T-helper 1 cell (primary cell): ENCODE measurements at regions not wholly inside any gene's neighbourhood (a gene's known extent, or its start where the extent isn't known, plus 50 kb on each side); places are given as distances from the start of the nearest gene placed in this dataset.
"Not testable (repeated sequence)": the region's sequence is repeated elsewhere in the genome, so short reads cannot be mapped to it uniquely, and the experiment has no call there.

Source experiments
- DNase-seq, 5 donors: peaks; one replicate each; pipeline ENCODE4 v3.0.0-alpha.2; 2012 to 2020

DNA sequence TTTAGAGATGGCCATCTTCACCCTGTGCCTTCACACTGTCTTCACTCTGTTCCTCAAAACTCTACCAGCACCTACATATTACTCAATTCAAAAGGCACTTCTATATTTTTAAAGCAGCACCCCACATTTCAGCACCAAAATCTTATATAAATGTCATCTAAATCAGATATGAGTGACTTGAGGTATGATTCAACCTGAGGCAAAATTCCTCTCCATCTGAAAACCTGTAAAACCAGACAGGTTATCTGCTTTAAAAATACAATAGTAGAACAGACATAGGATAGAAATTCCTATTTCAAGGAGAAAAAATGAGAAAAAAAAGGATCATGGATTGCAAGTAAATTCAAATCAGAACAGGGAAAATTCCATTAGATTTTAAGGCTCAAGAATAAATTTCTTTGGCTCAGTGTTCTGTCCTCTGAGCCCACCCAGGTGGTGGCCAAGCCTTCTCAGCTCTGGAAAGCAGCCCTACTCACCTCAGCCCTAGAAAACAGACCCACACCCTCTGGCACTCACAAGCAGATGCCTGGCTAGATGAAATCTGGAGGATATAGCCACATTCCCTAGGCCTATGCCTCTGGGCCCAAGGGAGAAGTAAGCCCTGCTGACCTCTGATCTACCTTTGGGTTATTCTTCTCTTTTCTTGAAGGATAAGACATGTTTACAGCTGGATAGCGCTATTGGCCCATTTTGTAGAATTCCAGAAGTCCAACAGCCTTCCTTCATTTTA, 211.1 kb upstream of the XIST start:
- no peak for DNase-seq

DNA sequence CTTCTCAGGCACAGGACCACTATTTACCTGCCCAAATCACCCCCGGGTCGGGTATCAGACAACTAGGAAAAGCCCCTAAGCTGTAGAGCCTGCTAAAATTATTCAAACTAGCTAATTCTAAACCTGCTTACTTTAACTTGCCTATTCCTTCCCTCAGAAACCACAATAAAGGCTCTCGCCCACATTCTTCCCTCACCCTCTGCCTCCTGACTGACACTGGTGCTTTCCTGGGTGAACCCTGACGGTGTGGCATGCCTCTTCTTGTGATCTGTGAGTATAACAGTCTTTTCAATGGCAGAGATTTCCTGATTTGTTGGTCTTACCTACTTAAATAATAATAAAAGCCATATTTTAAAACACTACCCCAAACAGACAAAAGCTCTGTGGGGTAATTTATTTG, 209.4 kb upstream of the XIST start:
- DNase-seq: no peak

DNA sequence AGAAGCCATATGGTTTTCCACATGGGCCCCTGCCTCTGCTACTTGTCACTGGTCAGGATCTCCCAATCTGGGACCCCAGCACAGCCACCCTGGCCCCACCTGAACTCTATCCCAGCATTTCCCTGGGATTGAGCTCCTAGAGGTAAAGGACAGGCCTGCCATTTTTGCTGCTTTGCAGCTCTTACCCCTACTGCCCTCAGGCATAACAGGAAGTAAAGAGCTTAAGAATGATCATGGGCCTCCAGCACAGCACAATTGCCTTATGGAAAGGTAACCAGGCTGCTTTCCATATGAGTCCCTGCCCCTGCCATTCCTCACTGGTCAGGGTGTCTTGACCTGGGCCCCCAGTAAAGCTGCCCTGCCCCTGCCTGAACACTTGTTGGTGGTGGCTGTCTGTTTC, 196.6 kb upstream of the XIST start:
- DNase-seq: no peak

DNA sequence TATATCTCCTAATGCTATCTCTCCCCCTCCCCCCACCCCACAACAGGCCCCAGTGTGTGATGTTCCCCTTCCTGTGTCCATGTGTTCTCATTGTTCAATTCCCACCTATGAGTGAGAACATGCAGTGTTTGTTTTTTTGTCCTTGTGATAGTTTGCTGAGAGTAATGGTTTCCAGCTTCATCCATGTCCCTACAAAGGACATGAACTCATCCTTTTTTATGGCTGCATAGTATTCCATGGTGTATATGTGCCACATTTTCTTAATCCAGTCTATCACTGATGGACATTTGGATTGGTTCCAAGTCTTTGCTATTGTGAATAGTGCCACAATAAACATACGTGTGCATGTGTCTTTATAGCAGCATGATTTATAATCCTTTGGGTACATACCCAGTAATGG, 181.6 kb upstream of the XIST start:
- DNase-seq: not testable (repeated sequence)

DNA sequence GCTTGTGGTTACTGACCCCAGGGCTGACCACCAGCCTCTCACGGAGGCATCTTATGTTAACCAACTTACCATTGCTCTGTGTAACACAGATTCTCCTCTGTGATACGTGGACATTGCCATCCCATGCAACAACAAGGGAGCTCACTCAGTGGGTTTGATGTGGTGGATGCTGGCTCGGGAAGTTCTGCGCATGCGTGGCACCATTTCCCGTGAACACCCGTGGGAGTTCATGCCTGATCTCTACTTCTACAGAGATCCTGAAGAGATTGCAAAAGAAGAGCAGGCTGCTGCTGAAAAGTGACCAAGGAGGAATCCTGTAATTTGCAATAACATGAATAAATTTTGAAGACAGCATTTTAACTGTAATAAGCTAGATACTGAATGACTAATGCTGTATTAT, 179.0 kb upstream of the XIST start:
- not testable (repeated sequence) for DNase-seq

DNA sequence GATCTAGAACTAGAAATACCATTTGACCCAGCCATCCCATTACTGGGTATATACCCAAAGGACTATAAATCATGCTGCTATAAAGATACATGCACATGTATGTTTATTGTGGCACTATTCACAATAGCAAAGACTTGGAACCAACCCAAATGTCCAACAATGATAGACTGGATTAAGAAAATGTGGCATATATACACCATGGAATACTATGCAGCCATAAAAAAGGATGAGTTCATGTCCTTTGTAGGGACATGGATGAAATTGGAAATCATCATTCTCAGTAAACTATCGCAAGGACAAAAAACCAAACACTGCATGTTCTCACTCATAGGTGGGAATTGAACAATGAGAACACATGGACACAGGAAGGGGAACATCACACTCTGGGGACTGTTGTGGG, 178.3 kb upstream of the XIST start:
- not testable (repeated sequence) for DNase-seq

DNA sequence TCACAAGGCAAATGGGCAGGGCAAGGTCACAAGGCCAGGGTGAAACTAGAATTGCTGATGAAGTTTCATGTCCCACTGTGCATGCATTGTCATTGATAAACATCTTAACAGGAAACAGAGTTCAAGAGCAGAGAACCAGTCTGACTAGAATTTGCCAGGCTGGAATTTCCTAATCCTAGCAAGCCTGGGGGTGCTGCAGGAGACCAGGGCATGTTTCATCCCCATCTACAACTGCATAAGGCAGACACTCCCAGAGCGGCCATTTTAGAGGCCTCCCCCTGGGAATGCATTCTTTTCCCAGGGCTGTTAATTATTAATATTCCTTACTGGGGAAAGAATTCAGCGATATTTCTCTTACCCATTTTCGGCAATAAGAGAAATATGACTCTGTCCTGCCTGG, 172.6 kb upstream of the XIST start:
- DNase-seq: not testable (repeated sequence)

DNA sequence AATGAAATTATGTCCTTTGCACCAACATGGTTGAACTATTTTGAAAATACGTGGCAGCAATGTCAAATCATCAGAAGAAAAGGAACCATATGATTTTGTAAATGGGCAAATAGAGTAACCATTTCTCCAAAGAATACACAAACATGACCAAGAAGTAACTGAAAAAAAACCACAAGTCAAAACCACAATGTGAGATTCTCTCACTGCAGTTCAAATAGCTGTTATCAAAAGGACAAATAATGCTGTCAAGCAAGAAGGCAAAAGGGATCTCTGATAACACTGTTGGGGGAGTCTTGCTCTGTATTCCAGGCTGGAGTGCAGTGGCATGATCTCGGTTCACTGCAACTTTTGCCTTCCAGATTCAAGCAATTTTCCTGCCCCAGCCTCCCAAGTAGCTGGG, 170.7 kb upstream of the XIST start:
- DNase-seq: no peak

DNA sequence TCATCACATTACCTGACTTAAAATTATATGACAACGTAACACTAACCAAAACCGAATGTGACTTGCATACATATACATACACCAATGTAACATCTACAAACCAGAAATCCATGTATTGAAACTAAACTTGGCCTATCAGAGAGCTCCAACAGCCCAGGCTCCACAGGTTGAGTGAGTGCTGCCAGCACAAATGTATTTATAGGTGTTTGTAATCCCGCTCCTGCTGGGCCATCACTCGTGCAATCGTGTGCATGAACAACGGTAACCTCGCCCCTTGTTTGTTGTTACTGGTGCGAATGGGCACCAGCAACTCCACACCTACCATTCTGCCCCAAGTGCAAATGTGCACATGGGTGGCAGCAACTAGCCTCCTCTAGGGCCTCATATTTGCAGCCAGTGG, 165.7 kb upstream of the XIST start:
- DNase-seq: no peak

DNA sequence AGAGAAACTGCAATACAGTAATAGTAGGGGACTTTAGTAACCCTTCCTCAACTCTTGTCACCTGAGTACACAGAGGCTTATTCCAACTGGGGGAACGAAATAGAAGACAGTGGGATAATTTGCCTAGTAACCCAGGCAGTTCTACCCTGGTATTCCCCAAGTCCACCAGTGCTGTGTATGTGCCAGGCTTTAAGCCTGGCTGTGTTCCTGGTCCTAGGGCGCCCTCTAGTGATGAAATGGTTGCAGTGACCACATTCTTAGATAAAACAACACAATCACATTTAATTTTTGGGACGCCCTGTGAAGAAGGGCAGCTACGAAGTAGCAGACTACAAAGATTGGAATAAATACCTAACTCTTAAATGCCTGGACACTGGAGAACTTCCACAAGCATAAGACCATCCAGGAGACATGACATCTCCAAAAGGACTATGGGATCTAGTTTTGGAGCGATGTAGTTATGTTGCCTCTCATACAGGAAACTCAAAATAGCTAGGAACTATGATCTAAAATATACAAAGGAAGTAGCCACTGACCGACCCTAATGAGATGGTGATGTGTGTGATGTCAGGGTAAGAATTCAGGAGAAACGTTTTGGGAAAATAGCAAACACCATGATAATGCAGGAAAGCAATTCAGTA, 163.0 kb upstream of the XIST start:
- peak; percentile 9 to 78 (median 35) for DNase-seq

DNA sequence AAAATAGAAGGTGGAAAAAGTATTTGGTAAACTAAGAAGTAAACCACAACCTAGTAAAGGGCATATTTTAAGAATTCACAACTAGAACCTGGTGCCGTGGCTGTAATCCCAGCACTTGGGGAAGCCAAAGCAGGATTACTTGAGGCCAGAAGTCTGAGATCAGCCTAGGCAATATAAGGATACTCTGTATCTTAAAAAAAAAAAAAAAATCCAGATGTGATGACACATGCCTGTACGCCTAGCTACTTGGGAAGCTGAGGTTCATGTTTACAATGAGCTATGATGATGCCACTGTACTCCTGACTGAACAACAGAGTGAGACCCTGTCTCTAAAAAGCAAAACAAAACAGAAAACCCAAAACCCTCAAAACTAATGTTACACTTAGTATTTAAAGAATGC, 156.5 kb upstream of the XIST start:
- DNase-seq: no peak

DNA sequence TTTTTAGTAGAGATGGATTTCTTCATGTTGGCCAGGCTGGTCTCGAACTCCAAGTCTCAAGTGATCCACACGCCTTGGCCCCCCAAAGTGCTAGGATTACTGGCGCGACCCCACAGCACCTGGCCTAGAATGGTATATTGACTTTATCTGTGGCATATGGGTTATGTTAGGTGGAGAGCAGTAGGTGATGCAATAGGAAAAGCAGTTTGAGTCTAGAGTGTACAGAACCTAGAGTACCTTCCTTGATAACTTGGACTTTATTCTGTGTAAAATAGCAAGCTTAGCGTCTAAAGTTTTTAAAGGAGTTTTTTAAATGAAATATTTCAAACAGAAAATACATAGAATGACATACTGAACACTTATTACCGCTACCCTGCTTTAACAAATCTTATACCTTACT, 139.5 kb upstream of the XIST start:
- DNase-seq: no peak

DNA sequence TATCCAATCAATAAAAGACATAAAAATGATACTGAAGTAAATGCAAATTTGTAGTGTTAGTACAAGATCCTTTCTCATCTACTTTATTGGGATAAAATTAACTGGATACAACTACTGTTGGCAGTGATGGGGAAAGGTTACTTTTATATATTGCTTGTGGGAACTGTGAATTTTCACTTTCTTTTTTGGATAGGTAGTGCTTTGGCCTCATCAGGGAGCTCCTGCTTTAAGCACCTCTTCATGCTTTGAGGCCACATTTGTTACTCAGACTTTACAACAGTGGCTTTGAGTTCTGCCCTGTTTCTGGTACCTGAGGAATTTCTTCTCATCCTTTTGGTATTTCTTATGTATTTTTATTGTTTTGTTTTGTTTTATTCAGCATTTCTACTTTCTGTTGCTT, 134.7 kb upstream of the XIST start:
- DNase-seq: no peak

DNA sequence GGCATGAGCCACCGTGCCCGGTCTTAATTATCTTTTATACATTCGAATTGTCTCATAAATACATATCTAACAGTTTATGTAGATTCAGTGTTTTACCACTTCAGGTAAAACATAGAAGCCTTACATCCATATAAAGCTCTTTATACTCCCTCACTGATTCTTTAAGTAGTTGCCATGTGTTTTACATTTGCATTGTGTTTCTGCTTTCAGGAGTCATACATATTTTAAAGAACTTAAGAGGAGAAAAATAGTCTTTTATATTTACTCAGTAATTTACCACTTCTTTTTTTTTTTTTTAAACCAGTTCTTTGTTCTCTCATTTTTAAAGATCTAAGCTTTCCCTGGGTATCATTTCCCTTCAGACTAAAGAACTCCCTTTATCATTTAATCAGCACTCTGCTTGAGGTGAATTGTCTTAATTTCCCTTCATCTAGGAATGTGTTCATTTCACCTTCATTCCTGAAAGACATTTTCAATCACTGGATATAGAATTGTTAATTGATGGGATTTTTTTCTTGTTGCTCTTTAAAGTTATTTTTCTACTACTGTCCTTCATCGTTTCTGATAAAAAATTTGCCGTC, 127.1 kb upstream of the XIST start:
- DNase-seq: no peak

DNA sequence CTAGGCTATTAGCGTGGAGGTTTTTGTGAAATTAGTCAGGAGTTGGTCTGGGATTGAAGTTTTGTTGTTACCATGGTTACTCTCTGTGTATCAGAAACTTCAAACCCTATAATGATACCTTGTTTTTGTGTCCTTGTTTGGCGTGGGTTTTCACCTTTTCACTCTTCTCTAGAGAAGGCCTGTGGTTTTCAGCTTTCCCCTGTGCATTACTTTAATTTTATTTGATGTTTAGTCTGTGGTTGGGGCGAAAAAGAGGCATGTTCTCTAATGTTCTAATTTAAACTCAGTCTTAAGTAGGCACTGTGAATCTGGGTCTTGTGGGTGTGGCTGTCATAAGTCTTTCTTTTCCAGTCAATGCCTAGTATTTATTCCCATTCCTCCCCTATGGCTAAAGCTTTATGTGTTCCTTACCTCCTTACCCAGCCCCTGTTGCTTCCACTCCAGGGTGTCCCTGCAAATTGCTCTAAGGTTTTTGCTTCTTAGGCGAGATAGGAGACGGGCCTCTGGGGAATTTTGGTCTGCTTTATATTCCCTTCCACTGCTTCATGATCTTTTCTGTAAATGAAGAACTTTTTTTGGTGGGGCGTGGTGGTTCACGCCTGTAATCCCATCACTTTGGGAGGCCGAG, 125.1 kb upstream of the XIST start:
- peak in 4 of 5 donors; percentile 3 to 17 (median 14) for DNase-seq

DNA sequence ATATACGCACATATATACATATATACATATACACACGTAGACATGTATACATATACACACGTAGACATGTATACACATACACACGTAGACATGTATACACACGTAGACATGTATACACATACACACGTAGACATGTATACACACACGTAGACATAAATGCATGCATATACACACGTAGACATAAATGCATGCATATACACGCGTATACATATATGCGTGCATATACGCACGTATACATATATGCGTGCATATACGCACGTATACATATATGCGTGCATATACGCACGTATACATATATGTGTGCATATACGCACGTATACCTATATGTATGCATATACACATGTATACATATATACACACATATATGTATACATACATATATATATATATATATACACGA, 114.9 kb upstream of the XIST start:
- DNase-seq: not testable (repeated sequence)

DNA sequence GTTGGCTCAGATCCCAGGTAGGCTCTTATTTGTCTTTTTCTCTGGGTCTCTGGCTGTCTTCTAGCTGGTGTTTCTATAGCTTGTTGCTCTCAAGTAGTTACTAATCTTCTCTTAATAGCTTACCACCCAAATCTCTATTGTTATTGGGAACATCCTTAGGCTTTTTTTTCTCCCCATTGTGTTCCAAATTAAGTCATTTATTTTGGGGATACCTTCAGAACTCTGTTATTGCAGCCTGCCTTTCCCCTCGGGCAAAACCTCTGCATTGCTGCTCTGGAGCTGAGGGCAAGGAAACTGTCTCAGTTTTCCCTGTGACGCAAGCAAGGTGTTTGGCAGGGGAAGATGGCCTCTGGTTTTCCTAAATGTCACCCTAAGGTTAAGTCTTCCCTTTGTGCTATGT, 113.3 kb upstream of the XIST start:
- no peak for DNase-seq

DNA sequence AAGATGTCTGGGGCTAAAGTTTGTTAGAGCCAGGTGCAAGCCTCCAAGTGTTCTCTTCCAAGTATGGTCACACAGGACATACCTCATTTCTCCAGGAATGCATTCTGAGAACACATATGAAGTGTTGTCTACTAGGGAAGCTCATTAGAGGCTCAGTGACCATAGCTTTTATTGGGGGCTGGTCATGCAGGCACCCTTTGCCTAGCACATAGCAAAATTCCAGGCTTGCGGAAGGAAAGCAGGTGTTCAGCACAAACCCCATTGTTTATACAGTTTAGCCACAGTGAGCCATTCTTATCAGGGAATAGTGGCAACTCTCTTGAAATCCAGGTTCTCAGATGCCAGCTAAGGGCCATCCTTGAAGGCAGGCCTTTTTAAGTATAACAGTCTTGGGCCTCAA, 112.1 kb upstream of the XIST start:
- DNase-seq: no peak

DNA sequence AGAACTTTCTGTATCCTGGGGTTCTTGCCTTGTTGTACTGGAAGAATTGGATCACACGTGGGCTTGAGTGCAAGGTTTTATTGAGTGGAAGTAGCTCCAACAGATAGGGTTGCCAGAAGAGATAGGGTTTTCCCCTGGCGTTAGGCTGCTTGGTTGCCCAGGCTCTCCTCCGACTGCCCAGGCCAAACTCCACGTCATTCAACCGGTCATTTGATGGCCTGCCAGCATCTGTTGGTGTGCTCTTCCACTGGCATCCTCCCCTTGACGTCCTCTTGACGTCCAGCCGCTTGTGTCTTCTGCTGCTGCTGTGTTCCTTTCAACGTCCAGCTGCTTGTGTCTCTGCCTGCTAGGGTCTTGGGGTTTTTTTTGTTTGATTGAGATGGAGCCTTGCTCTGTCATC, 111.2 kb upstream of the XIST start:
- DNase-seq: no peak

DNA sequence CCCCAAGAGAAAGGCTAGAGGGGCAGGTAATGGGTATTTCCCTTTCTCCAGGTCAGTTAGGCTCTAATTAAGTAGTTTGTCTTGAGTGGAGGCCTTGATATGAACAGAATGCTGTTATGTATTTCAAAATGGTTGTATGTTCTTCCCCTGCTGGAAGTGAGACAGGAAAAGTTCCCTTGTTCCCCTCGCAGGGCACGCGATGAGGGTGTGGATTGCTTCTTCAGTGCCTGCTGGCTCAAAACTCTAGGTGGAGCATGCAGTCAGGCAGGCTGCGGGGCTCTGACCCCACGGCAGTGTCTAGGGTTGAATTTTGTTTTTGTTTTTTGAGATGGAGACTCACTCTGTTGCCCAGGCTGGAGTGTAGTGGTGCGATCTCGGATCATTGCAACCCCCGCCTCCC, 110.4 kb upstream of the XIST start:
- no peak for DNase-seq

DNA sequence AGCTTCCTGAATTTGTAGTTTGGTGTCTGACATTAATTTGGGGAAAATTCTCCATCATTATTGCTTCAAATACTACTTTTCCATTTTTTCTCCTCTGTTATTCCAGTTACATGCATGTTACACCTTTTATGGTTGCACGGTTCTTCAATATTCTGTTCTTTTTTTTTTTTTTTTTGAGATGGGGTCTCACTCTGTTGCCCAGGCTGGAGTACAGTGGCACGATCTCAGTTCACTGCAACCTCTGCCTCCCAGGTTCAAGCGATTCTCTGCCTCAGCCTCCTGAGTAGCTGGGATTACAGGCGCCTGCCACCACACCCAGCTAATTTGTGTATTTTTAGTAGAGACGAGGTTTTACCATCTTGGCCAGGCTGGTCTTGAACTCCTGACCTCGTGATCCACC, 109.4 kb upstream of the XIST start:
- not testable (repeated sequence) for DNase-seq

DNA sequence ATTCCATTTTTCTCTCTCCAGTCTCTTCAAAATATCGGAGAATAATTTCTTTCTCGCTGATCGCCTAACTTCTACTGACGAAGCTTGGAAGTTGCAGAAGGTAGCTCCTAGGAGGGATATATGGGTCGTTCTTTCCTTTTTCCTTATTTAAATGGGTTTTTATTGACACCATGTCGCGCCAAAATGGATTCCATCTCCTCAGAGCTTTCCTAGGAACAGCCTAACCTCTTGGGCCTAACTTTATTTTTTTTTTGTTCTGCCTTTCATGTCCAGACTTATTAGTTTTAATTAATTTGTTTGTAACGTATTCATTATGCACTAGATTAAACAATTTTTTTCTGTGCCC, 92.0 kb upstream of the XIST start:
- no peak for DNase-seq

DNA sequence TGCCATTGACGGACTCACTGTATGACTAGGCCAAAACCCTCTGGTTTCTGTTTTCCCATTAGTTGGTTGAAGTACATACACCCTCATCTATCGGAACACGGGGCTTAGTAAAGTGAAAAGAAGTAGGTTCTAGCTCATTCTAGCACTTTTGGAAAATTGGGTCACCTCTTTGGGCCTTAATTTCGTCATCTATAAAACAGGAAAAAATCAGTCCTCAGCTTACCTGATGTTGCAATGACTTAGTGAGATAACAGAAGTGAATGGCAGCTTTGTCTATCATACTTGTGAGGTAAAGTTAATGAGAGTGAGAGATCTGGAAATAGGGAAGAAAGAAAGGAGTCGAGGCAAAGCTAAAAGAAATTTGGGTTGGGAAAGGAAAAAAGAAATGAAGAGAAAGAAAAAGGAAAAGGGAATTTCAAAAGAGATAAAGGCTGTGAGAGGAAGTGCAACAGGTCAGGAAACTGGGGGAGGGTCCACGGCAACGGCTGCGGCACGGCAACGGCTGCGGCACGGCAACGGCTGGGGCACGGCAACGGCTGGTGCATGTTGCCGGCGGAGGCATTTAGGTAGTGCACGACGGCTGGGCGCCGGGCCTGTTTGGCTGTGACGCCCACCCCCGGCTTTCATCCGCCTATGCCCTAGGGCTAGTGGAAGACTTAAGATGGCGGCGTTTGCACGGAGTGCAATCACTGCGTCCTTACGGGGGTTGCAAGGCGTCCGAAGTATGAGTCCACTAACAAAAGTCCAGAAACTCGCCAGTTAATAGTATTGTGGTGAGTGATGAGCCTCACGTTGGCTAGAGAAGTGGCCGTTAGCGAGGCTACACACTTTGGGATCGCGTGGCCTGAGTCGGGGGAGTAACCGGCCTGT, 91.4 kb upstream of the XIST start:
- DNase-seq: peak; percentile 58 to 94 (median 74)
